Mammary epithelial cell (primary cell): ENCODE measurements at regions not wholly inside any gene's neighbourhood (a gene's known extent, or its start where the extent isn't known, plus 50 kb on each side); places are given as distances from the start of the nearest gene placed in this dataset.

ENCODE experiments used
- CTCF ChIP-seq, 2 donors: IDR thresholded peaks in 1 of 2; conservative IDR thresholded peaks in 1 of 2; 2 replicates each; pipeline ENCODE4 v1.5.1; 2011 to 2012; ENCODE audit warnings: inconsistent platforms in 2 of 2, low read length in 2 of 2, mild to moderate bottlenecking in 2 of 2, control low read depth in 1 of 2, low read depth in 1 of 2; ENCODE audit not compliant: insufficient read depth in 1 of 2; ENCODE audit errors: extremely low read depth in 1 of 2
- EZH2 ChIP-seq: IDR thresholded peaks from 2 replicates; pipeline ENCODE4 v1.6.1; 2012; ENCODE audit warnings: low read length, inconsistent platforms, borderline replicate concordance

GRCh38 chr7:115083935-115084334 lies 162.0 kb downstream of the MDFIC start:
- TF ChIP-seq CTCF (conservative IDR thresholded peaks at IDR 0.05 in 1 of 2, IDR thresholded peaks at IDR 0.05 in 1 of 2; ENCODE audit: extremely low read depth in 1 of 2, insufficient read depth in 1 of 2, low read depth in 1 of 2, low read length in 2 of 2) (no peak), EZH2 (no peak)
